Lower leg skin (tissue), 3 donors: ENCODE measurements at regions not wholly inside any gene's neighbourhood (a gene's known extent, or its start where the extent isn't known, plus 50 kb on each side); places are given as distances from the start of the nearest gene placed in this dataset.

Experiments used
- POLR2A ChIP-seq, 2 donors: fragments of 450-650 bp; IDR thresholded peaks; one replicate each; pipeline ENCODE4 v1.6.1; 2016 to 2017; ENCODE audit warnings: antibody characterized with exemption in 2 of 2, mild to moderate bottlenecking in 1 of 2, moderate library complexity in 1 of 2
- TF ChIP-seq, protein P1 (sequence below), 3 donors: fragments of 450-650 bp; IDR thresholded peaks; one replicate each; pipeline ENCODE4 v1.5.1; 2016; ENCODE audit warnings: antibody characterized with exemption in 3 of 3, mild to moderate bottlenecking in 3 of 3, moderate library complexity in 2 of 3

DNA sequence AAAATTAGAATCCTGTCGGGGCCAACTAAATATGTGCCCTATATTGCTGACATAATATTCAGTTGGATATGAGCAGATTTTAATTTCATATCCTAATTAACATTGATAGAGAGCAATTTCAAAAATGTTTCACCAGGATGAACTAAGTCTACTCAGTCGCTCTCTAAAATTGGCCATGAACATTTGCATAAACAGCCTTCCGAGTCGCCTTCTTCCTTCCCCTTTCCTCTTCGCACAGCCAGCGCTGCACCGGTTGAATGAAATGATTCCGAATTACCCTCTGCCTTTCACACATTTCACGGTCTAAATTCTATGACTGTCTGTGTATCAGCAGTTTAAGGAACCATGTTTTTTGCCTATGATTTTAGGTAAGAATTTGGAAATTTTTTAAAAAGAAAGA, 413.7 kb downstream of the LIG4 start:
- TF ChIP-seq, protein P1, sequence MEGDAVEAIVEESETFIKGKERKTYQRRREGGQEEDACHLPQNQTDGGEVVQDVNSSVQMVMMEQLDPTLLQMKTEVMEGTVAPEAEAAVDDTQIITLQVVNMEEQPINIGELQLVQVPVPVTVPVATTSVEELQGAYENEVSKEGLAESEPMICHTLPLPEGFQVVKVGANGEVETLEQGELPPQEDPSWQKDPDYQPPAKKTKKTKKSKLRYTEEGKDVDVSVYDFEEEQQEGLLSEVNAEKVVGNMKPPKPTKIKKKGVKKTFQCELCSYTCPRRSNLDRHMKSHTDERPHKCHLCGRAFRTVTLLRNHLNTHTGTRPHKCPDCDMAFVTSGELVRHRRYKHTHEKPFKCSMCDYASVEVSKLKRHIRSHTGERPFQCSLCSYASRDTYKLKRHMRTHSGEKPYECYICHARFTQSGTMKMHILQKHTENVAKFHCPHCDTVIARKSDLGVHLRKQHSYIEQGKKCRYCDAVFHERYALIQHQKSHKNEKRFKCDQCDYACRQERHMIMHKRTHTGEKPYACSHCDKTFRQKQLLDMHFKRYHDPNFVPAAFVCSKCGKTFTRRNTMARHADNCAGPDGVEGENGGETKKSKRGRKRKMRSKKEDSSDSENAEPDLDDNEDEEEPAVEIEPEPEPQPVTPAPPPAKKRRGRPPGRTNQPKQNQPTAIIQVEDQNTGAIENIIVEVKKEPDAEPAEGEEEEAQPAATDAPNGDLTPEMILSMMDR (IDR thresholded peaks at IDR 0.05): no peak
- TF ChIP-seq POLR2A (IDR thresholded peaks at IDR 0.05): no peak
